Lower leg skin (tissue), 3 donors: ENCODE measurements at regions not wholly inside any gene's neighbourhood (a gene's known extent, or its start where the extent isn't known, plus 50 kb on each side); places are given as distances from the start of the nearest gene placed in this dataset.

Experiments used
- CTCF ChIP-seq, 3 donors: fragments of 450-650 bp; IDR thresholded peaks; one replicate each; pipeline ENCODE4 v1.5.1; 2016; ENCODE audit warnings: antibody characterized with exemption in 3 of 3, mild to moderate bottlenecking in 3 of 3, moderate library complexity in 2 of 3
- POLR2A ChIP-seq, 2 donors: fragments of 450-650 bp; IDR thresholded peaks; one replicate each; pipeline ENCODE4 v1.6.1; 2016 to 2017; ENCODE audit warnings: antibody characterized with exemption in 2 of 2, mild to moderate bottlenecking in 1 of 2, moderate library complexity in 1 of 2

- TF ChIP-seq CTCF (IDR thresholded peaks at IDR 0.05) (no peak), POLR2A (IDR thresholded peaks at IDR 0.05) (no peak)
Observed at GRCh38 chr19:57063070-57063469, 56.7 kb upstream of the USP29 start.
